ENCODE measurements at regions not wholly inside any gene's neighbourhood (a gene's known extent, or its start where the extent isn't known, plus 50 kb on each side); places are given as distances from the start of the nearest gene placed in this dataset.

GRCh38 chr11:116368784-116369183, 404.0 kb downstream of the BUD13 start:
- Histone ChIP-seq H3K36me3 (replicated peaks in 1 of 2; ENCODE audit: control insufficient read depth in 1 of 2, insufficient read depth in 2 of 2, low read length in 2 of 2) (no peaks in the 10 kb centered on the region), H3K79me2 (ENCODE audit: insufficient read depth, low read length) (no peaks in the 10 kb centered on the region), H3K4me3 (replicated peaks in 1 of 3; ENCODE audit: low read depth in 2 of 3, low read length in 3 of 3) (no peak overlapping the region), H3K4me1 (ENCODE audit: control insufficient read depth in 1 of 2, insufficient read depth in 2 of 2, low read length in 2 of 2) (no peaks in the 10 kb centered on the region), H4K20me1 (ENCODE audit: insufficient read depth, low read length) (no peaks in the 10 kb centered on the region), H3K9ac (ENCODE audit: insufficient read depth, low read length, poor library complexity, severe bottlenecking) (no peak overlapping the region), H3K27me3 (ENCODE audit: control insufficient read depth in 2 of 2, insufficient read depth in 2 of 2, low read length in 2 of 2) (peaks cover 0 to 4% of the 10 kb centered on the region in 2 donors), H3K4me2 (replicated peaks; ENCODE audit: extremely low read depth, low read length, poor library complexity, severe bottlenecking) (no peak overlapping the region), H3K27ac (ENCODE audit: low read depth in 1 of 2, low read length in 2 of 2) (no peak overlapping the region), H3K9me3 (replicated peaks in 1 of 2; ENCODE audit: control insufficient read depth in 1 of 2, insufficient read depth in 1 of 2, low read length in 2 of 2) (no peaks in the 10 kb centered on the region), H2AFZ (ENCODE audit: insufficient read depth, low read depth, low read length, poor library complexity, severe bottlenecking) (no peak overlapping the region)
- no peak for DNase-seq
- no peak overlapping the region for H3K4me3 Mint-ChIP-seq
- H3K4me1 Mint-ChIP-seq = no peaks in the 10 kb centered on the region
- 74% methylated on average over 5 of the region's 5 CpGs for WGBS (ENCODE audit: insufficient coverage)
- peaks cover 0 to 2% (median 0%) of the 10 kb centered on the region in 7 donors for H3K9me3 Mint-ChIP-seq
- intact Hi-C loops (cut with micrococcal nuclease) = no loop called here
- no peak for TF ChIP-seq CTCF (IDR thresholded peaks at IDR 0.05)
- H3K27me3 Mint-ChIP-seq (ENCODE audit: low read depth in 3 of 3) = peaks cover 4 to 8% (median 7%) of the 10 kb centered on the region in 3 donors
- H3K27ac Mint-ChIP-seq = no peak overlapping the region
- H3K36me3 Mint-ChIP-seq = no peaks in the 10 kb centered on the region

GRCh38 chr11:116366980-116367645, 405.7 kb downstream of the BUD13 start:
- DNase-seq = no peak
- H3K4me2 ChIP-seq (replicated peaks; ENCODE audit: extremely low read depth, low read length, poor library complexity, severe bottlenecking) = no peak overlapping the region
- no peaks in the 10 kb centered on the region for H3K4me1 ChIP-seq (ENCODE audit: control insufficient read depth in 1 of 2, insufficient read depth in 2 of 2, low read length in 2 of 2)
- H3K27me3 Mint-ChIP-seq (ENCODE audit: low read depth in 3 of 3) = peaks cover 4 to 8% (median 5%) of the 10 kb centered on the region in 3 donors
- WGBS (ENCODE audit: insufficient coverage) = 4% methylated on average over 3 of the region's 4 CpGs
- H4K20me1 ChIP-seq (ENCODE audit: insufficient read depth, low read length) = no peaks in the 10 kb centered on the region
- no peaks in the 10 kb centered on the region for H3K9me3 ChIP-seq (replicated peaks in 1 of 2; ENCODE audit: control insufficient read depth in 1 of 2, insufficient read depth in 1 of 2, low read length in 2 of 2)
- no peaks in the 10 kb centered on the region for H3K36me3 Mint-ChIP-seq
- no peak overlapping the region for H2AFZ ChIP-seq (ENCODE audit: insufficient read depth, low read depth, low read length, poor library complexity, severe bottlenecking)
- H3K4me3 Mint-ChIP-seq = peak overlapping the region in 1 of 2 donors; percentile 21
- H3K27ac ChIP-seq (ENCODE audit: low read depth in 1 of 2, low read length in 2 of 2) = no peak overlapping the region
- H3K27ac Mint-ChIP-seq = peak overlapping the region in 1 of 7 donors; percentile 0
- no peak overlapping the region for H3K4me3 ChIP-seq (replicated peaks in 1 of 3; ENCODE audit: low read depth in 2 of 3, low read length in 3 of 3)
- peaks cover 0 to 4% of the 10 kb centered on the region in 2 donors for H3K27me3 ChIP-seq (ENCODE audit: control insufficient read depth in 2 of 2, insufficient read depth in 2 of 2, low read length in 2 of 2)
- intact Hi-C loops (cut with micrococcal nuclease) = no loop called here
- TF ChIP-seq CTCF (IDR thresholded peaks at IDR 0.05) = no peak
- no peaks in the 10 kb centered on the region for H3K36me3 ChIP-seq (replicated peaks in 1 of 2; ENCODE audit: control insufficient read depth in 1 of 2, insufficient read depth in 2 of 2, low read length in 2 of 2)
- H3K79me2 ChIP-seq (ENCODE audit: insufficient read depth, low read length) = no peaks in the 10 kb centered on the region
- H3K4me1 Mint-ChIP-seq = no peaks in the 10 kb centered on the region
- H3K9ac ChIP-seq (ENCODE audit: insufficient read depth, low read length, poor library complexity, severe bottlenecking) = no peak overlapping the region
- peaks cover 0 to 3% (median 2%) of the 10 kb centered on the region in 7 donors for H3K9me3 Mint-ChIP-seq

All from CD14-positive monocyte (primary cell).